ENCODE measurements at regions not wholly inside any gene's neighbourhood (a gene's known extent, or its start where the extent isn't known, plus 50 kb on each side); places are given as distances from the start of the nearest gene placed in this dataset.

GRCh38 chr21:15363921-15364320 is 299.1 kb upstream of the NRIP1 start:
- TF ChIP-seq, protein P1, sequence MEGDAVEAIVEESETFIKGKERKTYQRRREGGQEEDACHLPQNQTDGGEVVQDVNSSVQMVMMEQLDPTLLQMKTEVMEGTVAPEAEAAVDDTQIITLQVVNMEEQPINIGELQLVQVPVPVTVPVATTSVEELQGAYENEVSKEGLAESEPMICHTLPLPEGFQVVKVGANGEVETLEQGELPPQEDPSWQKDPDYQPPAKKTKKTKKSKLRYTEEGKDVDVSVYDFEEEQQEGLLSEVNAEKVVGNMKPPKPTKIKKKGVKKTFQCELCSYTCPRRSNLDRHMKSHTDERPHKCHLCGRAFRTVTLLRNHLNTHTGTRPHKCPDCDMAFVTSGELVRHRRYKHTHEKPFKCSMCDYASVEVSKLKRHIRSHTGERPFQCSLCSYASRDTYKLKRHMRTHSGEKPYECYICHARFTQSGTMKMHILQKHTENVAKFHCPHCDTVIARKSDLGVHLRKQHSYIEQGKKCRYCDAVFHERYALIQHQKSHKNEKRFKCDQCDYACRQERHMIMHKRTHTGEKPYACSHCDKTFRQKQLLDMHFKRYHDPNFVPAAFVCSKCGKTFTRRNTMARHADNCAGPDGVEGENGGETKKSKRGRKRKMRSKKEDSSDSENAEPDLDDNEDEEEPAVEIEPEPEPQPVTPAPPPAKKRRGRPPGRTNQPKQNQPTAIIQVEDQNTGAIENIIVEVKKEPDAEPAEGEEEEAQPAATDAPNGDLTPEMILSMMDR (IDR thresholded peaks at IDR 0.05; ENCODE audit: insufficient read depth, low read length) = no peak
- TF ChIP-seq SPI1 (IDR thresholded peaks at IDR 0.05; ENCODE audit: borderline replicate concordance, low read depth) = no peak
- no peak for TF ChIP-seq POLR2AphosphoS5 (IDR thresholded peaks at IDR 0.05; ENCODE audit: low read depth)
- no peak for TF ChIP-seq GABPA (IDR thresholded peaks at IDR 0.05; ENCODE audit: low read depth)
- TF ChIP-seq, protein P2, sequence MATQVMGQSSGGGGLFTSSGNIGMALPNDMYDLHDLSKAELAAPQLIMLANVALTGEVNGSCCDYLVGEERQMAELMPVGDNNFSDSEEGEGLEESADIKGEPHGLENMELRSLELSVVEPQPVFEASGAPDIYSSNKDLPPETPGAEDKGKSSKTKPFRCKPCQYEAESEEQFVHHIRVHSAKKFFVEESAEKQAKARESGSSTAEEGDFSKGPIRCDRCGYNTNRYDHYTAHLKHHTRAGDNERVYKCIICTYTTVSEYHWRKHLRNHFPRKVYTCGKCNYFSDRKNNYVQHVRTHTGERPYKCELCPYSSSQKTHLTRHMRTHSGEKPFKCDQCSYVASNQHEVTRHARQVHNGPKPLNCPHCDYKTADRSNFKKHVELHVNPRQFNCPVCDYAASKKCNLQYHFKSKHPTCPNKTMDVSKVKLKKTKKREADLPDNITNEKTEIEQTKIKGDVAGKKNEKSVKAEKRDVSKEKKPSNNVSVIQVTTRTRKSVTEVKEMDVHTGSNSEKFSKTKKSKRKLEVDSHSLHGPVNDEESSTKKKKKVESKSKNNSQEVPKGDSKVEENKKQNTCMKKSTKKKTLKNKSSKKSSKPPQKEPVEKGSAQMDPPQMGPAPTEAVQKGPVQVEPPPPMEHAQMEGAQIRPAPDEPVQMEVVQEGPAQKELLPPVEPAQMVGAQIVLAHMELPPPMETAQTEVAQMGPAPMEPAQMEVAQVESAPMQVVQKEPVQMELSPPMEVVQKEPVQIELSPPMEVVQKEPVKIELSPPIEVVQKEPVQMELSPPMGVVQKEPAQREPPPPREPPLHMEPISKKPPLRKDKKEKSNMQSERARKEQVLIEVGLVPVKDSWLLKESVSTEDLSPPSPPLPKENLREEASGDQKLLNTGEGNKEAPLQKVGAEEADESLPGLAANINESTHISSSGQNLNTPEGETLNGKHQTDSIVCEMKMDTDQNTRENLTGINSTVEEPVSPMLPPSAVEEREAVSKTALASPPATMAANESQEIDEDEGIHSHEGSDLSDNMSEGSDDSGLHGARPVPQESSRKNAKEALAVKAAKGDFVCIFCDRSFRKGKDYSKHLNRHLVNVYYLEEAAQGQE (IDR thresholded peaks at IDR 0.05; ENCODE audit: insufficient replicate concordance, low read depth) = no peak
- Histone ChIP-seq H3K4me3 (replicated peaks; ENCODE audit: insufficient read depth, low read length) (no peak overlapping the region), H3K27me3 (ENCODE audit: insufficient read depth, poor library complexity, severe bottlenecking) (no peaks in the 10 kb centered on the region), H3K27ac (replicated peaks) (no peak overlapping the region)
- DNase-seq (ENCODE audit: low read depth in 1 of 2, low spot score in 1 of 2) = no peak

DNA sequence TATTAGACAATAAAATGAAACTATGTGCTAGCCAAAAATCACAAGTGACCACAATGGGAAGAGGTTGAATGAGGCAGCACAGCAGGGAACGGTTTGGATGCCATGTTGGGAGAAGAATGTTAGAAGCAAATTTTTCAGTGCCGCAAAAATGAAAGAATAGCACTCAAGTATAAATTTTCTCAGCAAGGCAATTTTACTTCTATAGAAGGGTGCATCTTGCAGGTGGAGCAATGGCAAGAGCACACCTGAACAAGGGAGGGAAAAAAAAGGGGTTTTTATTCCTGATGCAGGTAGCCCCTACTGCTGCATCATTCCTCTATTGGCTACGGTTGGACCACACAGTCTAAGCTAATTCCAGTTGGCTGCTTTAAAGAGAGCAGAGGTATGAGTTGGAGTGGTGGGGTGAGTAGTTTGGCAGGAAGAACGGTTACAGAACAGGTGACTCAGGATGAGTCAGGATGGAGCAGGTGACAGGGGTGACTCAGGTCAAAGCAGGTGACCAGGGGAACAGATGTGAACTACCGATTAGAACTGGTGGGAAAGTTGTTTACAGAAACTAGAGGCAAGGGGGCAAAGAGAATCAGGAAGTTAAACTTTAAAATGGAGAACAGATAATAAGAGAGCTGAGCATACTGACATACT is 301.1 kb upstream of the NRIP1 start:
- Histone ChIP-seq H3K27me3 (ENCODE audit: insufficient read depth, poor library complexity, severe bottlenecking) (no peaks in the 10 kb centered on the region), H3K4me3 (replicated peaks; ENCODE audit: insufficient read depth, low read length) (no peak overlapping the region), H3K27ac (replicated peaks) (no peak overlapping the region)
- TF ChIP-seq, protein P1 (IDR thresholded peaks at IDR 0.05; ENCODE audit: insufficient read depth, low read length) = no peak
- TF ChIP-seq, protein P2 (IDR thresholded peaks at IDR 0.05; ENCODE audit: insufficient replicate concordance, low read depth) = no peak
- no peak for TF ChIP-seq POLR2AphosphoS5 (IDR thresholded peaks at IDR 0.05; ENCODE audit: low read depth)
- TF ChIP-seq SPI1 (IDR thresholded peaks at IDR 0.05; ENCODE audit: borderline replicate concordance, low read depth) = no peak
- no peak for TF ChIP-seq GABPA (IDR thresholded peaks at IDR 0.05; ENCODE audit: low read depth)
- DNase-seq (ENCODE audit: low read depth in 1 of 2, low spot score in 1 of 2) = no peak

- H3K27me3 ChIP-seq (ENCODE audit: insufficient read depth, poor library complexity, severe bottlenecking) = no peaks in the 10 kb centered on the region
- DNase-seq (ENCODE audit: low read depth in 1 of 2, low spot score in 1 of 2) = no peak
- H3K4me3 ChIP-seq (replicated peaks; ENCODE audit: insufficient read depth, low read length) = no peak overlapping the region
- H3K27ac ChIP-seq (replicated peaks) = no peak overlapping the region
- TF ChIP-seq GABPA (IDR thresholded peaks at IDR 0.05; ENCODE audit: low read depth) (no peak), SPI1 (IDR thresholded peaks at IDR 0.05; ENCODE audit: borderline replicate concordance, low read depth) (no peak), POLR2AphosphoS5 (IDR thresholded peaks at IDR 0.05; ENCODE audit: low read depth) (no peak)
- TF ChIP-seq, protein P2 (IDR thresholded peaks at IDR 0.05; ENCODE audit: insufficient replicate concordance, low read depth) = no peak
- TF ChIP-seq, protein P1 (IDR thresholded peaks at IDR 0.05; ENCODE audit: insufficient read depth, low read length) = no peak
Observed at GRCh38 chr21:15366555-15366954, 301.8 kb upstream of the NRIP1 start.
